Activated CD4-positive, alpha-beta T cell treated with anti-CD3 and anti-CD28 coated beads, Interleukin-2, amount 50 U/mL, for 48 hours (primary cell): ENCODE measurements at regions not wholly inside any gene's neighbourhood (a gene's known extent, or its start where the extent isn't known, plus 50 kb on each side); places are given as distances from the start of the nearest gene placed in this dataset.
"Not testable (repeated sequence)": the region's sequence is repeated elsewhere in the genome, so short reads cannot be mapped to it uniquely, and the experiment has no call there.

ENCODE experiments used
- DNase-seq, 2 experiments: peaks; one replicate each; pipeline ENCODE4 v3.0.0-alpha.2; 2020

DNA sequence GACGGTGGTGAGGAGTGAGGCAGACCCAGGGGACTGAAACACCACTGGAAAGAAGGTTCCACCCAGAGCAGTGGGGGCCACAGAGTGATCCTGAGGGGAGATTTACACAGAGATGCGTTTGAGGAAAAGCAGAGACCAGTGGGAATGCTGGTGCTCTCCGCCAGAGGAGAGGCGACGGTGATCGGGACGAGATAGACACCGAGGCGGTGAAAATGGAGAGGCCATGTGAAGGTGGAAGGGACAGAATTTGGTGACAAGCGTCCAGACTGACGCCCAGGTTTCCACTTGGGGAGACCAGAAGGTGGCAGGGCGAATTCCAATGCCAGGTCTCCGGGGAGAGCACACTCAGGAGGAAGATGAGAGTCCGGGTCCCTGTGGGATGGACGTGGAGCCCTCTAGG is 374.8 kb downstream of the CNTNAP3B start:
- not testable (repeated sequence) for DNase-seq

DNA sequence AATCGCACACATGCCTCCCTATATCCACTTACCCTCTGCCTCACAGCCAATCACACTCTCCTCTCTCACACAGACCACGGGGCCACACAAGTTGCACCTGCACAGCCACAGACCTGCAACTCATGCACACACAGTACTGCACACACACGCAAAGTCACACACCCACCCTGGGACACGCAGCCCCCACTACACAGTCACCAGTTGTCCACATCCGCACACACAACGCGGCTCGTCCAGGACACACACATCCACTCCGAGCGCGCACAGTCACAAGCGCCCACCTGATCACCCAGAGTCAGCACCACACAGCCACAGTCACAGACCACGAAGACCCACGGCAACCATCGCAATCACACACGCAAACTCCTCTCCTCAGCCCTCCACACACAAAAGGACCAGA is 387.3 kb downstream of the CNTNAP3B start:
- DNase-seq: not testable (repeated sequence)

DNA sequence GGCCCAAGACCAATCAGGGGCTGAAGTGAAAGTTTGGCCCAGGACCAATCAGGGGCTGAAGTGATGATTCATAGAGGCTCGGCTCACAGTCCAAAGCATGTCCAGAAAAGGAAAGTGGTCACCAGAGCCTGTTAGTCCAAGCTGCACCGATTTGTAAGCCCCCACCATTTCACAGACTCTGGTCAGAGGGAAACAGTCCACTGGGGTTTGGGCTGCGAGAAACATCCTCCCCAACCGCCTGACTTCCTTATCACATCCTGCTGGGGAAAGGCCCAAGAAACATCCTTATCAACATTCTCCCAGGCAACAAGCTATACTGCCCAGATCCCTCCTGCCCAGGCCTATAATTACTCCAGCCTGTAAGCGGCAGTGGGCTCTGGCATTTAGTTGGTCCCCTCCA is 388.1 kb downstream of the CNTNAP3B start:
- DNase-seq: not testable (repeated sequence)

- DNase-seq: not testable (repeated sequence)
Measured at GRCh38 chr9:41738681-41739080, 390.5 kb downstream of the CNTNAP3B start.

- not testable (repeated sequence) for DNase-seq
Measured at GRCh38 chr9:41699190-41699589, 430.0 kb downstream of the CNTNAP3B start.

- DNase-seq: not testable (repeated sequence)
Measured at GRCh38 chr9:41697080-41697479, 432.1 kb downstream of the CNTNAP3B start.

- not testable (repeated sequence) for DNase-seq
Measured at GRCh38 chr9:41679312-41679711, 449.9 kb downstream of the CNTNAP3B start.

DNA sequence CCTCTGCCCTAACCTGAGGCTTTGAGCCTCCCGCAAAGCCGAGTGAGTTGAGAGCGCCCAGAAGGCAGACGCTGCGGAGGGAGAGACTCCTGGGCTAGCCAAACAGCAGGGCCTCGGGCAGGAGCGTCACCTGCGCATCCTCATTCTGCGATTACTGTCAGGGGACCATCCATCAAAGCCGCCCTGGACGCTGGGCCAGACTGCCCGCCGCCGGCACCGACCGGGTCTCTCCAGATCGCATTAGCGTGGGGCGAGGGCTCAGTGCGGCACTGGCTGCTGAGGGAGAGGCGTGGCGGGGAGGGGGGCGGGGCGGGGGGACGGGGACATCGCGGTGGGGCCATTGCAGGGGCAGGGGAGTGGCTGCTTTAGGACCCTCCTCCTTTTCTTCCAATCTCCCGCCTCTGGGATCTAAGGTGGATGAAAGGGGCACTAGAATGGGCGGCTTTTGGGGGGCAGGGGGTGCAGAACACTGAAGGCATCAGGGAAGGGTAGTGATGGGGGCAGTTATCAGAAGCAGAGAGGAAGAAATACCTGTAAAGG is 465.7 kb downstream of the CNTNAP3B start:
- not testable (repeated sequence) for DNase-seq

GRCh38 chr9:41658706-41659105 is 469.6 kb upstream of the ZNG1F start:
- not testable (repeated sequence) for DNase-seq

GRCh38 chr9:41658116-41658515 is 469.0 kb upstream of the ZNG1F start:
- not testable (repeated sequence) for DNase-seq

GRCh38 chr9:41657141-41657540 is 468.0 kb upstream of the ZNG1F start:
- DNase-seq: not testable (repeated sequence)

GRCh38 chr9:41655071-41655554 is 466.0 kb upstream of the ZNG1F start:
- DNase-seq: peak in 1 of 2 experiments; percentile 6

GRCh38 chr9:41654349-41654748 is 465.2 kb upstream of the ZNG1F start:
- not testable (repeated sequence) for DNase-seq

GRCh38 chr9:41653560-41654340 is 464.6 kb upstream of the ZNG1F start:
- not testable (repeated sequence) for DNase-seq

- DNase-seq: not testable (repeated sequence)
Measured at GRCh38 chr9:41652800-41653199, 463.7 kb upstream of the ZNG1F start.

- not testable (repeated sequence) for DNase-seq
Measured at GRCh38 chr9:41652100-41652713, 463.1 kb upstream of the ZNG1F start.

- not testable (repeated sequence) for DNase-seq
Measured at GRCh38 chr9:41650086-41650485, 461.0 kb upstream of the ZNG1F start.

DNA sequence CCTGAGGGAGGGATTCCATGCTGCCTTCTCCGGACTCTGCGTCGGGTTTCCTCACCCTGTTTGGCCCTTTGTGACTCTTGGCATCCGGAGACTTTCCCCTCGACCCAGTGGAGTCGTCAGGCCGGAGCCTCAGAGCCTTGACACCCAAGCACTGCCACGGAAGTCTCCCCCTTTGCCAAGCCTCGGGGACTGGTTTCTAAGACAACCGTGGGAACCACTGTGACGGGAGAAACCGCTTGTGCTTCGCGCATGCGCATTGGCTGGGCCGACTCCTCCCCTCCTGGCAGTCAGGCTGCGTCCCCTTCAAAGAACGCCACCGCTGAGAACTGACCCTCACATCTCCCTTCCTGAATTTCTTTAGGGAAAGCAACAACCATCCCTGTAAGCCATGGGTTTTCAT is 459.4 kb upstream of the ZNG1F start:
- DNase-seq: not testable (repeated sequence)

DNA sequence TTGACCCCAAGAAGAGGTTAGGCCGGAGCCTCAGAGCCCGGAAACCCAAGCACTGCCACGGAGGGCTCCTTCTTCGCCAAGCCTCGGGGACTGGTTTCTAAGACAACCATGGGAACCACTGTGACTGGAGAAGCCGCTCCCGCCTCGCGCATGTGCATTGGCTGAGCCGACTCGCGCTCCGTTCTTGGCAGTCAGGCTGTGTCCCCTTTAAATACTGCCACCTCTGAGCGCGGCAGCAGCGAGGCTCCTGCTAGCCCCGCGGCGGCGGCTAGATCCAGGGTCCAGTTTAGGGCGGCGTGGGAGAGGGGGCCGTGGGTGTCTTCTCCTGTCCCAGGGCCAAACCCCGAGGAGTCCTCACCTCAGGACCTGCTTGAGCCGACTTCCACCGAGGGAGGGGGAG is 457.1 kb upstream of the ZNG1F start:
- DNase-seq: not testable (repeated sequence)

- DNase-seq: not testable (repeated sequence)
Measured at GRCh38 chr9:41643571-41644279, 454.6 kb upstream of the ZNG1F start.

DNA sequence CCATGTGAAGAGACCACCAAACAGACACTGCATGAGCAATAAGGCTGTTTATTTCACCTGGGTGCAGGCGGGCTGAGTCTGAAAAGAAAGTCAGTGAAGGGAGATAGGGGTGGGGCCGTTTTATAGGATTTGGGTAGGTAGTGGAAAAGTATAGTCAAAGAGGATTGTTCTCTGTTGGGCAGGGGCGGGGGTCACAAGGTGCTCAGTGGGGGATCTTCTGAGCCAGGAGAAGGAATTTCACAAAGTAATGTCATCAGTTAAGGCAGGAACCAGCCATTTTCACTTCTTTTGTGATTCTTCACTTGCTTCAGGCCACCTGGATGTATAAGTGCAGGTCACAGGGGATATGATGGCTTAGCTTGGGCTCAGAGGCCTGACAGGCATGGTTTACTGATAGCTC is 444.6 kb upstream of the ZNG1F start:
- not testable (repeated sequence) for DNase-seq

DNA sequence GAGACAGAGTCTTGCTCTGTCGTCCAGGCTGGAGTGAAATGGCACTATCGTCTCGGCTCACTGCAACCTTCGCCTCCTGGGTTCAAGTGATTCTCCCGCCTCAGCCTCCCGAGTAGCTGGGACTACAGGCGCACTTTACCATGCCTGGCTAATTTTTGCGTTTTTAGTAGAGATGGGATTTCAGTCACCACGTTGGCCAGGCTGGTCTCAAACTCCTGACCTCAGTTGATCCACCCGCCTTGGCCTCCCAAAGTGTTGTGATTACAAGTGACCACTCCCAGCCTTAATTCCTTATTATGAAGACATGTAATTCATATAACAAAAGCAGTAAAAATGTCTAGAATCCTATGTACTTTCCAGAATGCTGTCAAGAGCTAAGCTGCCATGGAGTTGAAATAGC is 434.5 kb upstream of the ZNG1F start:
- DNase-seq: not testable (repeated sequence)

GRCh38 chr9:41619254-41619653 is 430.1 kb upstream of the ZNG1F start:
- DNase-seq: not testable (repeated sequence)
